ENCODE measurements at regions not wholly inside any gene's neighbourhood (a gene's known extent, or its start where the extent isn't known, plus 50 kb on each side); places are given as distances from the start of the nearest gene placed in this dataset.

DNA sequence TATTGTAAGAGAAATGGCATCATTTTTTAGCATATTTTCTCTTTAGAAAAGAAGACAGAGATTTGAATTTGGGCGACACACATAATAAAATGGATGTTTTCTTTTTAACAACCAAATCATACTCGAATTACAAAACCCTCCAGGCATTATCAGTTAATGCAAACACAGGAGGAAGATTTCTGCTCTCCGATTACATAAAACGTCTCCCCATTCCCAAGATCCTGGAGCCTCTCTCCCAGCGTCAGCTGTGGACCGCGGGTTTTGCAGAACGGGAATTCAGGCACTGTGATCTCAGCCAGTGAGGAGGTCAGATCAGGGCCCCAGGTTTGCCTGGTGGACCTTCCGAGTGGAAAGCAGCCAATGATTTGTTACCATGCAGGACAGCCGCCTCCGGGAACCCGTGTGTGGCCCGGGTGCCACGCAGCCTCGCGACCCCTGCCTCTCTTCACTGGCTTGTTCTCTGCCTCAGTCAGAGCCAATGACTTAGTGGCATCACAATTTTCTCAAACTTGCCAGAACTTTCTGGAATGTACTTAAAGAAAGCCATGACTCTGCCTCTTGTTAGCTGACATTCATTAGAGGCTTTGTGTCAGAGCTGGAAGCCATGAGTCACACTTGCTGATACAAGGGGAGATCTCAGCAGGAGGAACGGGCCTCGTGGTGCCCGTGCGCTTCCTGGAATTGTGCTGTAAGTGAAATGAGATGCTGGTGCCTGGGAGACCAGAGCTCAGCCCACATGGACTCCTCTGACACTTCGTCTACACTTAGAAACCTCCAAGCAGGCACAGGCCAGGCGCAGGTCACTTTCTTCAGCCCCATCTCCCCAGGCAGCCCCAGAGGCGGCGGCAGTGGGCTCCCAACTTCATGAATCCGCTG is 246.1 kb downstream of the KLF6 start:
- peak; percentile 96 for DNase-seq (ENCODE audit: low read depth)

DNA sequence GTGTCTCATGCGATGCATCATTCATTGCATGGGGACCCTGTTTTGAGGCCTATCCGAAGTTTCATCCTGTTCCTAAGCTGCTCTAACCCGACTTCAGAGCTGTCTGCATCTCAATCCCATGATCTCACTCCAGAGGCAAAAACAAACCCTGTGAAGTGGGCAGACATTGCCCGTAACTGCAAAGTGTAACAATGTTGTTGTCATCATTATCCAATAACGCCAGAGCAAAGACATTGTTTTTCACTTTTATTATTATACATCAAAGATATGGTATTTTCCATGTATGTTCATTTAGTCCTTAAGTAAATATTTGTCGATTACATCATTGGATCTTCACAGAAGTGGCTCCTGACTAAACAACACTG is 246.7 kb downstream of the KLF6 start:
- DNase-seq (ENCODE audit: low read depth): no peak

DNA sequence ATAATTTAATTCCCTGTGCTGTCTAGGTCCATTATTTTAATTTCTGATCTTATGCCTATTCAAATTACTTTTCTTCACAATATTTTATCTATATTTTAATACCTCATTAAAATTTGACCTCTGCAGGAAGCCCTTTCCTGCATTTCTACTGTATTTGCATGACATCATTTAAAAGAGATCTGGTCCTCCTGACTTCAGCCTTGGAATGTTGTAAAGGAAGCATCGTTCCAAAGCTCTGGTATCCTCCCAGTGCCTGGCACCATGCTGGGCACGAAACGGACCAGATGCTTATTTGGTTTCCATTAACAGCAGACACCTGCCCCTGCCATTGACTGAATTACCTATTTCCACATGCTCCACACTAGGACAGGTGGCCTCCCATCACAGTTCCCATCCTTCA is 247.5 kb downstream of the KLF6 start:
- DNase-seq (ENCODE audit: low read depth): no peak

DNA sequence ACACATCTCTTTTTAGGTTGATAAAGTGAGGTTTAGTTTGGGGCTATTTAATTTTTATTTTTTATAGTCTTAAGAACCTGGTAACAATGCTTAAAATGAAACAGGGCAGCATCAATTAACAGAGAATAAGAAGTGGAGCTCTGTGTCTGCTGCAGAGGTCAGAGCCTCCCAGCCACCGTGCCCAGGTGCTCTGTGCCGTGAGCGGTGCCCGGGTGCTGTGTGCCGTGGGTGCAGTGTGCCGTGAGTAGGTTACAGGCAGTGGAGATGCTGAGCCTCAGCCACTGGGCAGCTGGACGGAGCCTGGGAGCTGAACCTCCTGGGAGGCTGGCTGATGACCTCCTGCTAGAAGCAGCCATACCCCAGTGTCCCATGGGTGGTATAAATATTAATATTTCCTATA is 250.0 kb downstream of the KLF6 start:
- DNase-seq (ENCODE audit: low read depth): no peak

DNA sequence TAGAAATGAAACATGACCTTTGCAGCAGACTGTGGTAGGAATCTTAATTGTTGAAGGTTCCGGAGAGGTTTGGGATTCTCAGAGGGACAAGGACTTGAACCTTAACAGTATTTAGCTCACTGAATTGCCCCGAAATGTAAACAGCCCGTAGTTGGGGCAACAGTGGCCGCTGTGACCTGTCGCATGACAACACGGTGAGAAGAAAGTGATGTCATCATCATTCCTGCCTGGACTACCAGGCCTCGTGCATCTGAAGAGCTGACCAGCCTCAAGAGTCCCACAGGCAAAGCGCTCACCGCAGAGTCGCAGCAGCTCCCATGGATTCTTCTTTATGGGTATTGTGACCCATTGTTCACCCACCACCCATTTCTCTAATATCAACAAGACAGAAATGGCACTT is 250.6 kb downstream of the KLF6 start:
- DNase-seq (ENCODE audit: low read depth): no peak

DNA sequence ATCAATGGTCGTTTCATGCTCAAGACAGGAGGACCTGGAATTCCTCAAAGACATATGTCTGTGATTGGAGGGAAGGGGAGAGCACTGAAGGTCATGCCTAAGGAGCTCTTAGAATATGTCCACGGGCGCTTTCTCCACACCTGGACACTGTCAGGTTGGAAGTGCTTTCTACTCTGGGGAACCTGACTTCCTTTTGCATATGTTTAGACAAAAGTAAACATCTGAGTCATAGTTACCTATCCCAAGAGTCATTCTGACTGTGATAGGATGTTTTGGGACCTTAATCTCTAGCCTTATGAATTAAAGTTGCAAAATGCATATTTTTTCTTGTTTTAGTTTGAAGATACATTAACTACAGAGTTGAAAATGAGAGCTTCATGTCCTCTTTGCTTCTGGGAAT is 251.7 kb downstream of the KLF6 start:
- no peak for DNase-seq (ENCODE audit: low read depth)

DNA sequence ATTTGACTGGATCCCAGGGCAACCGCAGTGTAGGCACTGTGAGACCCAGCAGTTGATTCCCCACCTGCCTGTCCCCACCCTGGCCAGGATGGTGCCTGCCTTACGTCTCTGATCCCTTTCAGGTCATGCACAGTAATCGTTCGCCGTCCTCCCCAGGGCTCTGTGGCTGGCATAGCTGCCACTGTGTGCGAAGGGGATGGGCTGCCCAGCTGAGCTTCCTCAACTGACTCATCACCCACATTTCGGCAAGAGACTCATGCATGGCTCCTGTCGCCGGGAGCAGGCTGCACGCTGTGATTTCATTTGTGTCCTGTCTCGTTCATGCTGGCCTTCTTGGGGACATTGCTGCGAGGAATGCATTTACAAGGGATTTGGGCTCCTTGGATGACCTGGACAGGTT is 252.4 kb downstream of the KLF6 start:
- no peak for DNase-seq (ENCODE audit: low read depth)

DNA sequence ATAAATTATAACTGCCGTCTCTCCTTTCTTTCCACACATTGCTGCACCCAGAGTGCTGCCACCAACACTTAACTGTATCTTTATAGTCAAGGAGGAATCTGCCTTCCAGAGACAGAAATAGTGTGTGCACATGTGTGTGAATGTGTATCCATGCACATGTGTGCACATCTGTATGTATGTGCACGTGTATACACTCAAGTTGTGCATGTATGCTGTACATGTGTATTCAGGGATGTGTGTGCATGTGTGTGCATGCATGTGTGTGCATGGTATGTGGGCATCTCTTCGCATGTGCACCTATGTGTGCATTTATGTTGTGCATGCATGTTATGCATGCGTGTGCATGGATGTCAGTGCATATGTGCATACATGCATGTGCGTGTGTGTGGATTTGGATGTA is 253.3 kb downstream of the KLF6 start:
- no peak for DNase-seq (ENCODE audit: low read depth)

DNA sequence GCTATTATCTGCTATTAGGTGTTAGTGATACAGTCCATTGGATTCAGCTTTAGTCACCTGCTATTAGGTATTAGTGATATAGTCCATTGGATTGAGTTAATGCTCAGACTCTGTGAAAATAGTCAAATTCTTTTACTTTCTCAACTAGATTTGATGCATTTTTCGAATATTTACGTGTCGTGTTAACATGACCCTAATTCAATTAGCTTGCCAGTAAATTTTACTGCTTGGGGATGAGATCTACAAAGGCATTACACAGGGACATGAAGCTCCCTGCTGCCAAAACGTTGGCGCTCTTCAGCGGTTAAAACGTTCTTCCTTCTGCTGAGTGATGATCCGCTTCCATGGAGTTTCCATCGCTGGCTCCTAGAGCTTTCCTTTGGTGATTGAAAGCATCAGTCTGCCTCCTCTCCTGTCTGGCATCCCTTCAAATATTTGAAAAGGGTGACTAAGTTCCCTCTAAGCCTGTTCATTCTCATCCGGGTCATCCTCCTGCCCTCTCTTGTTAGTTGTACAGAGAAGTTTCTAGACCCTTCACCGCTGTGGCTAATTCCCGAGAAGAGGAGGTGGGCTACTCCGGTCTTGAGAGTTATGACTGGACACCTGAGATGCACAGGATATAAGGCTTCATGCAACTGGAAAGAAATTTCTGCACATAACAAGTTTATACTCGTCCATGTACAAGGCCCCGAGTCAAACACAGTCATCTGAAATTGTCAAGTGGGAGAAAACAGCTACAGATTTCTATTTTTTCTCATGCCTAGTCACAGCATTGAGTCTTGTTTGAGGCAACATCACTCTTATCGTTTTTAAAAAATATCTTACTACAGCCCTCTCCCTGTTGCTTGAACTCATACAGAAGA is 254.0 kb downstream of the KLF6 start:
- no peak for DNase-seq (ENCODE audit: low read depth)

DNA sequence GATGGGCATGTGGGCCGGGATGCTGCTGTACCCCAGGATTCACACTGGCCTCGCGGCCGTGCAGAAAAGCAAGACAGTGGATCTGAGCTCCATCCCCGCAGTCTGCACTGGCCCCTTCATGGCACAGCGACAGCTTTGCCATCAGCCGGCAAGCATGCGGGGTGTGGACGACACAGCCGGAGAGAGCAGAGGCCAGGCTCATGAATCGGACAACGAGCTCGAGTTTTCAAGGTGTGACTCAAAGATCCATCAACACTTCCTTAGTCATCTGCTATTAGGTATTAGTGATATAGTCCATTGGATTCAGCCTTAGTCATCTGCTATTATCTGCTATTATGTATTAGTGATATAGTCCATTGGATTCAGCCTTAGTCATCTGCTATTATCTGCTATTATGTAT is 254.7 kb downstream of the KLF6 start:
- DNase-seq (ENCODE audit: low read depth): no peak

DNA sequence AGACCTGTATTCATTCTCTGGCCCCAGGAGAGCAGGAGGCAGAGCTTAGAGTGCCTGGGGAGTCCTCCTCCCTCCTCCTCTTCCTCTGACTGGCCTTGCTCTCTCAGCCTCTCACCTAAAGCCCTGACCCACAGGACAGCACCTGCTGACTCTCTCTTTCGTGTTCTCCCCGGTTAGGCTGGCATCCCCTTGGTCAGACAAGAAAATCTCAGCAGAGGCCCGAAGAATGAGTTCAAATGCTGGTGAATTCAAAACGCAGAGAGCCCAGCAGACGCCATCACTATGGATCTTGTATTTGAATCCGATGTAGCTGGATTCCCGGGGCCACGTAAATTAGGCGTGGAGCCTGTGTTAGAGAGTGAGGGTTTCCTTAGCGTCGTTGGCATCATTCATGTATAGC is 255.3 kb downstream of the KLF6 start:
- no peak for DNase-seq (ENCODE audit: low read depth)

DNA sequence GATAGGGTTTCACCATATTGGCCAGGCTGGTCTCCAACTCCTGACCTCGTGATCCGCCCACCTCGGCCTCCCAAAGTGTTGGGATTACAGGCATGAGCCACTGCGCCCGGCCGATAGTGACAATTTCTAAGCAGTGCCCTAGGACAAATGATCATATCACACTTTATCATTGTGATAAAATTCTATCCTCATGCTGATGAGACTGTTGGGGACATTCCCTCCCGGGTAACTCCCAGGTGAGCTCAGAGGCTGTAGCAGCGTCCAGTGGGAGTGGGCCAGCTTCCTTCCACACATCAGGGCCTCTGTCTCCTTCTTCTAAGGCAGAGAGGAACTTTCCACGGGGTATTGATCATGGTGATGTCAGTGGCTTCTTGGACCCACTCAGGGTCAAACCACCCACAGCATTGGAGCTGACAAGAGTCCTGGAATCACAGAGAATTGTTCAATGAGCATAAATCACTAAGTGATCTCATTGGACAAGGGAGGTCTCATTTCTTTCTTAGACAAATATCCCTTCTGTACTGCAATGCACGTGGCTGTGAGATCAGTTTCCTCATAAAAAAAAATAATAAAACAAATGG is 256.1 kb downstream of the KLF6 start:
- DNase-seq (ENCODE audit: low read depth): no peak

DNA sequence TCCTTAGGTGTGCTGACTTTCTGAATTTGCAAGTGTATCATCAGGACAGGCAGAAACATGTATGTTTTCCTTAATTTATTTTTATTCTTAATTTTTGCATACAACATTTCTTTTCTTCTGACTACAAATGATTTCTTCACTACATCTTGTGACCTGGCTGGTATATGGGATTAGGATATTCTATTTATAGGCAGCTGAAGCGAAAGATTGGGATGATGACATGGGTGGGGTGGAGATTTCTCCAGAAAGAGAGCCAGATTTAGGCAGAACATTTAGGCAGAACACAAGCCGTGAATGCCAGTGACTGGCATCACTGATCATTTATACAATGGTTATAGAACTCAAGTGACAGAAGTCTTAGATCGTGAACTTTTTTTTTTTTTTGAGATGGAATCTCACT is 256.7 kb downstream of the KLF6 start:
- DNase-seq (ENCODE audit: low read depth): no peak

DNA sequence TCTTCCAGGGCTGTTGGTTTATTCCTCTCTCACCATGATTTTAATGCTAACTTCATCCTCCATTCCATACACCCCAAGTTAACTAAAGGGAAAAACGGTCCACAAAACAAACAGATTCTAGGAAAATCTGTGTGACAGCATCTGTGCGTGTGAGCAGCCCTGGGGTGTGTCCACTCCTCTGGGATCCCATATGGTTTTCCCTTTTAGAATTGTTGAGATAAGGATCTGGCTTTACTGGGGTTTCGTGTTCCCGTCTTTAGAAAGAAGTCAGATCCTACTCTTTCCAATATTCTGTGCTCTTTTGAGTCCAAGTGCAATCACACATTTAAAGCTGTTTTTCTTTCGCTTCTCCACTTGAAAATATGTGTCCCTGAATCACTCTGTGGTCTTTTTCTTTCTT is 257.1 kb downstream of the KLF6 start:
- DNase-seq (ENCODE audit: low read depth): no peak

DNA sequence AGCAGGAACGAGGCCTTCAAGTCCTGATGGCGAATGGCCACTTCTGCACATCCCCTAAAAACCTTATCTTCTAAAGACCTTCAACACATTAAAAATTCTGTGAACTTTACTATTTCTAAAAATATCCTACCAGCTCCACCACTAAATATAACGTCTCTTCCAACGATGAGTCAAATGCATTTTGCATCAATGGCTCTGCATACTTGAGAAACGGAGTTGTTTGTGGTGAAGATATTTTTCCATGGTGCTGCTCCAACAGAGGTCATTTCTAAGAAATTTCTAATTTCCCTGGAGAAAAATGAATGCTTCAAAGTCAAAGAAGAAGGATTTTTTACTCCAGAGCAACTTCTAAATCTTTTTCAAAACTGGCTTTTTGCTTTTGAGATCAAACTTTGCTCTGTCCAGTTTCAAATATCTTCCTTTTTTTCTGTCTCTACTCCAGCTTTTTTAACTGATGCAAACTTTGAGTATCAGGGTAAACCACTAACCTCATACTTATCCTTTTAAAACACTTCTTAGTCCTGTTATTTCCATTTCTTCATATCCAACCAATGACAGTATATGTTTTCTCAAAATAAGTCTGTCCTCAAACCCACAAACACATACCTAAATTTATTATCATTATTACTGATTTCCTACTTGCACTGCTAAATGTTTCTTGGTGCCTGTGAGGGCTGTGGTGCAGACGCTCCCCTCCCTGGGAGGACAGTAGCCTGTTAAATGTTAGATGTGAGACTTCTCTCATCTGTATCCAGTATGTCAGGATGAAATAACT is 258.1 kb downstream of the KLF6 start:
- DNase-seq (ENCODE audit: low read depth): peak; percentile 84

DNA sequence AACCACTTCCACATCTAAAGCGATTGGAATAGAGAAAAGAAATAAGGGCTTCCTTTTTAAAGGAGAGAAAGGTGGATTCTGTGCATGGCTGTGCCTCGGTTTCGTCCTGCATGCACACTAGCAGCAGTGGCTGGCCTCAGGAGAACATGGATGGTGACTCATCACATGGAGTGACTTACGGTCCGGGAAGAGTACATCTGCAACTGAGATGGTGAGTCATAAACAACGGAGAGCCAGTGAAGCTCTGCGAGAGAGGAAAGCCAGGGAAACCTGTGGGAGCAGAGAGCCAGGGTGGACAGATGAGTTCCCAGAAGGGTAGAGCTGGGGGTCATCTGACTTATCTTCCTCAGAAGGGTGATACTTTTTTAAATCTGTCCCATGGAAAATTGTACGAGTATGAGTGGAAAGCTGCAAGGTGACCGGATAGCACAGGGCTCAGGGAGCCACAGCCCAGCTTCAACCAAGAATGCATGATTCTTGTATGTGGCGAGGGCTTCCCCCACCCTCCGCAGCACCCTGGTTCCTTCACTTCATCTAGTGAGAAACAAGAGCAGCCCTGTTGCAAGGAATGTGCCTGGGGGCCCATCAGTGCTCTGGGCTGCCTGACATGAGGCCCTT is 259.1 kb downstream of the KLF6 start:
- peak; percentile 89 for DNase-seq (ENCODE audit: low read depth)

DNA sequence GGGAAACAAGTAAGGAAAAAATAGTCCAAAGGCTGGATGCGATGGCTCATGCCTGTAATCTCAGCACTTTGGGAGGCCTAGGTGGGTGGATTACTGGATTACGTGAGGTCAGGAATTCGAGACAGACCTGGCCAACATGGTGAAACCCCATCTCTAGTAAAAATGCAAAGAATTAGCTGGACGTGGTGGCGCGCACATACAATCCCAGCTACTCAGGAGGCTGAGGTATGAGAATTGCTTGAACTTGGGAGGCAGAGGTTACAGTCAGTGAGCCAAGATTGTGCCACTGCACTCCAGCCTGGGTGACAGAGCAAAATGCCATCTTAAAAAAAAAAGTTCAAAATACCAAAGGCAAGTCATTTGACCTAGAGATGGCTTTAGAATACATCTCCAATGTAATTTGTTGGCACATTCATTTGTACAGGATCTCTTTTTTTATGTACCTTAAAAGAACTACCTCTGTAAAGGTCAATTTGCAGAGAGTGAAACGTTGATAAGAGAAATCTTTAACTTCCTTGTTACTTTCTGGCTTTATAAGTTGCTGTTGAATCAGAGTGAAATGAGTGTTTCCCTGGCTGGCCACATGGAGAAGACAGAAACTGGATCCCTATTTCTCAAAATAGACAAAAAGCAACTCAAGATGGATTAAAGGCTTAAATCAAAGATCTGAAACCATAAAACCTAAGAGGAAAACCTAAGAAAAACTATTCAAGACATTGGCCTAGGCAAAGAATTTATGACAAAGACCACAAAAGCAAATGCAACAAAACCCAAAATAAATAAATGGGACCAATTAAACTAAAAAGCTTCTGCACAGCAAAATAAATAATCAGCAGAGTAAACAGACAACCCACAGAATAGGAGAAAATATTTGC is 260.7 kb downstream of the KLF6 start:
- no peak for DNase-seq (ENCODE audit: low read depth)

DNA sequence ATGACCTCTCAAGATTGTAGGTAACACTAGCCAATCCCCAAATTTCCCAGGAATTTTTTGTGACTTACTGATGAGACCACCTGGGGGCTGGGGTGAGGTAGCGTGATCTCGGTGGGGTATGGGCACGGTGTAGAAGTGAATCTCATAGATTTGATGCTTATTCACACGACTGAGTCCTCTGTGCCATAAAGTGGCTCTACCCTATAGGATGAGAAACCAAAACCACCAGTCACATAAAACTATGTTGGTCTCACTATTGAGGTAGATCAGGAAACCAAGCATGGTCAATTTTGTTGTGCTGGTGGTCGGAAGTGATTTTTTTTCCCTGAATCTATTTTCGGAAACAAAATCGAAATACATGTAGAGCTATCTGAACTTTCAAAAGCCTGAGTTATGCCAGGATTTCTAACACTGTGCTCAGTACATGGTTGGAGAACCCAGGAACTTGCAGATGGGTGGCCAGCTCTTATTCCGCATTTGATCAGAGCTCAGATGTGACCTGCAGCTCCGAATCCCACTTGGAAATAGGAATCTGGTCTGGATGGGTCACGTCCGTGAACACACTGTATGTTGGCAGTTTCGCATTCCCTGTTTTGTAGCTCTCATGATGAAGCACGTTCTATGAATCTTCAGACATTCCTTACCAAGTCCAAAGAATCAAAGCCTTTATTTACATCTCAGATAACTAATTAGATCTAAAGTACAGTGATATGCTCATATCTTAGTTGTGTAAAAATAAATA is 261.5 kb downstream of the KLF6 start:
- no peak for DNase-seq (ENCODE audit: low read depth)

DNA sequence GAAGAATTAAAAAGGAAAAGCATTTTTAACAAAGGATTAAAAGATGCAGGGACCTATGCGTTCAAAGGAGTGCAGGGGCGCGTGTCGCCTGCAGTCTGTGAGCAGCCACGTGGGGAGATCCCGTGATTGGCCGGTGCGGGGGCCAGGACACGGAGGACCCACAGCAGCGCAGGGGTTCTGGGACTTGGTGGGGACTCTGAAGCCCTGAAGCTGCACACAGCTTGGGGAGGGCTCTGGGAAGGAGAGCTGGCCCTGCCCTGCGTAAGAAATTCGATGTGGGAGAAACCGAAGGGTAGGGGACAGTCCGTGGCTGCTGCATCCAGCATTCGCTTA is 268.1 kb downstream of the KLF6 start:
- DNase-seq (ENCODE audit: low read depth): no peak

DNA sequence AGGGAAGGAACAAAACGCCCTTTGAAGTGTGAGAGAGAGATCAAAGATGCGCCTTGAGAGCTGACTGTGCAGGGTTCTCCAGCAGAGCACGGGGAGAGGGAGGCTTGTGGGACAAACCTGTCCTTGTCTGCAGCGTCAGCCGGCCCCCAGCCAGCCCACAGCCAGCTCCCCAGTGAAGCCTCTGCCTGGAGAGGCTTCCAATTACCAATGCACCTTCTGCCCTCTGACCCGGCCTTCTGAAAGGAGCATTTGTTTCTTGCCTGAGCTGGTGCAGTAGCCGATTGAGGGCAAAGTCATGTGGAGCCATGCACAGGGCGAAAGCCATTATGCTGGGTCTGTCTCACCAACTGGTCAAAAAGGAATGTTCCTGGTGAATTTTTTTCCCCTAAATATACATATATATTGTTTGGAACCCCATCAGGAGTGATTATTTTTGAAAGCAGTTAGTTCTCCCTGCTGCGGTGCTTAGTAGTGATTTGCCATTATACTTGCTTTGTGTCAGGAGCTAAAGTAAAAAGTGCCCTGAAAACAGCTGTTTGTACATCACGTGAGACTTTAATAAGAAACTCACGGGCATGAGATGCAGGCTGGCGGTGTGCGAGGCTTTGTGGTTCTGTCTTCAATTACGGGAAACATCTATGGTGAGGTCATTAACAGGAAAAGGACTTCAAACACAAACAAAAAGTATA is 268.6 kb downstream of the KLF6 start:
- no peak for DNase-seq (ENCODE audit: low read depth)
